ENCODE measurements at regions not wholly inside any gene's neighbourhood (a gene's known extent, or its start where the extent isn't known, plus 50 kb on each side); places are given as distances from the start of the nearest gene placed in this dataset.
"Not testable (repeated sequence)": the region's sequence is repeated elsewhere in the genome, so short reads cannot be mapped to it uniquely, and the experiment has no call there.

GRCh38 chr9:138174954-138175353 is 297.4 kb downstream of the CACNA1B start:
- DNase-seq (ENCODE audit: low spot score); in situ Hi-C loops (cut with MboI; ENCODE audit: low pct_unique_long_range_greater_than_20kb, low sequenced_read_pairs, unreplicated experiment): not testable (repeated sequence)

- DNase-seq (ENCODE audit: low spot score); in situ Hi-C loops (cut with MboI; ENCODE audit: low pct_unique_long_range_greater_than_20kb, low sequenced_read_pairs, unreplicated experiment): not testable (repeated sequence)
Measured at GRCh38 chr9:138175354-138175753, 297.8 kb downstream of the CACNA1B start.

- DNase-seq (ENCODE audit: low spot score); in situ Hi-C loops (cut with MboI; ENCODE audit: low pct_unique_long_range_greater_than_20kb, low sequenced_read_pairs, unreplicated experiment): not testable (repeated sequence)
Measured at GRCh38 chr9:138177091-138177490, 299.5 kb downstream of the CACNA1B start.

- DNase-seq (ENCODE audit: low spot score); in situ Hi-C loops (cut with MboI; ENCODE audit: low pct_unique_long_range_greater_than_20kb, low sequenced_read_pairs, unreplicated experiment): not testable (repeated sequence)
Measured at GRCh38 chr9:138179003-138179402, 301.4 kb downstream of the CACNA1B start.

GRCh38 chr9:138179671-138180070 is 302.1 kb downstream of the CACNA1B start:
- in situ Hi-C loops (cut with MboI; ENCODE audit: low pct_unique_long_range_greater_than_20kb, low sequenced_read_pairs, unreplicated experiment); DNase-seq (ENCODE audit: low spot score): not testable (repeated sequence)

GRCh38 chr9:138181963-138182362 is 304.4 kb downstream of the CACNA1B start:
- DNase-seq (ENCODE audit: low spot score); in situ Hi-C loops (cut with MboI; ENCODE audit: low pct_unique_long_range_greater_than_20kb, low sequenced_read_pairs, unreplicated experiment): not testable (repeated sequence)

- DNase-seq (ENCODE audit: low spot score); in situ Hi-C loops (cut with MboI; ENCODE audit: low pct_unique_long_range_greater_than_20kb, low sequenced_read_pairs, unreplicated experiment): not testable (repeated sequence)
Measured at GRCh38 chr9:138197156-138197555, 319.6 kb downstream of the CACNA1B start.

- DNase-seq (ENCODE audit: low spot score); in situ Hi-C loops (cut with MboI; ENCODE audit: low pct_unique_long_range_greater_than_20kb, low sequenced_read_pairs, unreplicated experiment): not testable (repeated sequence)
Measured at GRCh38 chr9:138198963-138199362, 321.4 kb downstream of the CACNA1B start.

GRCh38 chr9:138199917-138200316 is 322.3 kb downstream of the CACNA1B start:
- DNase-seq (ENCODE audit: low spot score); in situ Hi-C loops (cut with MboI; ENCODE audit: low pct_unique_long_range_greater_than_20kb, low sequenced_read_pairs, unreplicated experiment): not testable (repeated sequence)

GRCh38 chr9:138200481-138201142 is 323.0 kb downstream of the CACNA1B start:
- DNase-seq (ENCODE audit: low spot score); in situ Hi-C loops (cut with MboI; ENCODE audit: low pct_unique_long_range_greater_than_20kb, low sequenced_read_pairs, unreplicated experiment): not testable (repeated sequence)

GRCh38 chr9:138201167-138201889 is 323.7 kb downstream of the CACNA1B start:
- in situ Hi-C loops (cut with MboI; ENCODE audit: low pct_unique_long_range_greater_than_20kb, low sequenced_read_pairs, unreplicated experiment): not testable (repeated sequence)

GRCh38 chr9:138202043-138202442 is 324.5 kb downstream of the CACNA1B start:
- DNase-seq (ENCODE audit: low spot score); in situ Hi-C loops (cut with MboI; ENCODE audit: low pct_unique_long_range_greater_than_20kb, low sequenced_read_pairs, unreplicated experiment): not testable (repeated sequence)

More at GRCh38 chr9:138201167-138201889, 323.7 kb downstream of the CACNA1B start:
- DNase-seq (ENCODE audit: low spot score): not testable (repeated sequence)

GRCh38 chr9:138203304-138203703 is 325.7 kb downstream of the CACNA1B start:
- DNase-seq (ENCODE audit: low spot score); in situ Hi-C loops (cut with MboI; ENCODE audit: low pct_unique_long_range_greater_than_20kb, low sequenced_read_pairs, unreplicated experiment): not testable (repeated sequence)

- in situ Hi-C loops (cut with MboI; ENCODE audit: low pct_unique_long_range_greater_than_20kb, low sequenced_read_pairs, unreplicated experiment); DNase-seq (ENCODE audit: low spot score): not testable (repeated sequence)
Measured at GRCh38 chr9:138203872-138204271, 326.3 kb downstream of the CACNA1B start.

GRCh38 chr9:138206108-138206507 is 328.5 kb downstream of the CACNA1B start:
- DNase-seq (ENCODE audit: low spot score); in situ Hi-C loops (cut with MboI; ENCODE audit: low pct_unique_long_range_greater_than_20kb, low sequenced_read_pairs, unreplicated experiment): not testable (repeated sequence)

GRCh38 chr9:138207300-138208179 is 330.0 kb downstream of the CACNA1B start:
- in situ Hi-C loops (cut with MboI; ENCODE audit: low pct_unique_long_range_greater_than_20kb, low sequenced_read_pairs, unreplicated experiment): not testable (repeated sequence)

GRCh38 chr9:138209071-138209644 is 331.6 kb downstream of the CACNA1B start:
- DNase-seq (ENCODE audit: low spot score); in situ Hi-C loops (cut with MboI; ENCODE audit: low pct_unique_long_range_greater_than_20kb, low sequenced_read_pairs, unreplicated experiment): not testable (repeated sequence)

More at GRCh38 chr9:138207300-138208179, 330.0 kb downstream of the CACNA1B start:
- DNase-seq (ENCODE audit: low spot score): not testable (repeated sequence)
